B cell (primary cell): ENCODE measurements at regions not wholly inside any gene's neighbourhood (a gene's known extent, or its start where the extent isn't known, plus 50 kb on each side); places are given as distances from the start of the nearest gene placed in this dataset.
"Not testable (repeated sequence)": the region's sequence is repeated elsewhere in the genome, so short reads cannot be mapped to it uniquely, and the experiment has no call there.

Experiments
- ATAC-seq: fragments of 200-7000 bp; cut with Tn5 transposase; one replicate; pipeline ENCODE4 v1.10.0; 2021; ENCODE audit warnings: low read depth, mild to moderate bottlenecking, moderate number of reproducible peaks, moderate library complexity
- CTCF ChIA-PET: fragments of 350-600 bp; sonication (Branson Sonifier 250); formaldehyde crosslinking; loops from one replicate; lab custom pipeline; 2021; ENCODE audit warnings: antibody characterized with exemption, inconsistent platforms; lab: Charles Lee
- POLR2A ChIA-PET: fragments of 350-600 bp; sonication (Branson Sonifier 250); formaldehyde crosslinking; loops from one replicate; lab custom pipeline; 2021; ENCODE audit warnings: antibody characterized with exemption; lab: Charles Lee
- DNase-seq: peaks from one replicate; pipeline ENCODE4 v3.0.0; 2013
- H2AFZ ChIP-seq: 2 replicates; pipeline ENCODE4 v1.6.1; 2012; ENCODE audit warnings: mild to moderate bottlenecking, low read depth, low read length; ENCODE audit not compliant: insufficient read depth, poor library complexity, severe bottlenecking
- H3K27ac ChIP-seq, 2 donors: 1 replicate in 1 of 2; 2 replicates in 1 of 2; pipeline ENCODE4 v1.5.1; 2012 to 2013; ENCODE audit warnings: low read length in 2 of 2, mild to moderate bottlenecking in 2 of 2, moderate library complexity in 1 of 2
- H3K27me3 ChIP-seq, 4 experiments: fragments of 200-600 bp in 1 of 4; sonication (generic) in 1 of 4; replicated peaks in 1 of 4; 1 replicate in 2 of 4; 2 replicates in 2 of 4; pipeline versions ENCODE4 v1.6.1 to v1.7.0; 2013 to 2016; ENCODE audit warnings: low read length in 3 of 4, mild to moderate bottlenecking in 2 of 4, mixed read lengths in 1 of 4, moderate library complexity in 1 of 4; ENCODE audit not compliant: insufficient read depth in 4 of 4, control insufficient read depth in 3 of 4; ENCODE audit errors: control extremely low read depth in 1 of 4
- H3K36me3 ChIP-seq, 2 experiments: replicated peaks in 1 of 2; 1 replicate in 1 of 2; 2 replicates in 1 of 2; pipeline versions ENCODE4 v1.6.1 to v1.7.1; 2013; ENCODE audit warnings: low read length in 1 of 2; ENCODE audit not compliant: insufficient read depth in 2 of 2, control insufficient read depth in 1 of 2; ENCODE audit errors: control extremely low read depth in 1 of 2, extremely low read depth in 1 of 2
- H3K4me1 ChIP-seq, 2 donors: fragments of 200-600 bp in 1 of 2; sonication (generic) in 1 of 2; 1 replicate in 1 of 2; 2 replicates in 1 of 2; pipeline versions ENCODE4 v1.5.1 to v1.6.1; 2013 to 2017; ENCODE audit warnings: low read length in 2 of 2; ENCODE audit not compliant: control insufficient read depth in 2 of 2, insufficient read depth in 2 of 2
- H3K4me2 ChIP-seq: replicated peaks from 2 replicates; pipeline ENCODE3; 2012; ENCODE audit warnings: mild to moderate bottlenecking, low read depth, low read length; ENCODE audit not compliant: poor library complexity, severe bottlenecking
- H3K4me3 ChIP-seq, 5 experiments: fragments of 200-600 bp in 1 of 5; sonication (generic) in 1 of 5; 1 replicate in 3 of 5; 2 replicates in 2 of 5; pipeline versions ENCODE4 v1.5.1 to v1.7.0; 2011 to 2016; ENCODE audit warnings: low read length in 4 of 5, mild to moderate bottlenecking in 4 of 5, low read depth in 2 of 5, control low read depth in 1 of 5, moderate library complexity in 1 of 5; ENCODE audit not compliant: insufficient read depth in 1 of 5; ENCODE audit errors: control extremely low read depth in 1 of 5, extremely low read depth in 1 of 5
- H3K79me2 ChIP-seq: fragments of 200-600 bp; sonication (generic); one replicate; pipeline ENCODE4 v1.6.0; 2016; ENCODE audit warnings: low read length; ENCODE audit not compliant: control insufficient read depth, insufficient read depth
- H3K9ac ChIP-seq: fragments of 200-600 bp; sonication (generic); 2 replicates; pipeline ENCODE4 v1.6.1; 2017; ENCODE audit warnings: mild to moderate bottlenecking, low read length, moderate library complexity
- H3K9me3 ChIP-seq, 3 donors: one replicate each; pipeline versions ENCODE4 v1.6.1 to v1.7.1; 2013; ENCODE audit warnings: low read length in 2 of 3; ENCODE audit not compliant: control insufficient read depth in 2 of 3, insufficient read depth in 1 of 3; ENCODE audit errors: control extremely low read depth in 1 of 3
- H4K20me1 ChIP-seq: 2 replicates; pipeline ENCODE4 v1.6.0; 2012; ENCODE audit warnings: mild to moderate bottlenecking, low read length; ENCODE audit not compliant: insufficient read depth, control insufficient read depth, poor library complexity, severe bottlenecking
- H3K27ac Mint-ChIP-seq: one replicate; pipeline ENCODE4 v1.8.0; 2021; ENCODE audit warnings: mixed read lengths
- H3K27me3 Mint-ChIP-seq: one replicate; pipeline ENCODE4 v1.8.0; 2021; ENCODE audit warnings: mixed read lengths
- H3K4me1 Mint-ChIP-seq: one replicate; pipeline ENCODE4 v1.8.0; 2021; ENCODE audit warnings: mixed read lengths
- H3K4me3 Mint-ChIP-seq: one replicate; pipeline ENCODE4 v1.8.0; 2021; ENCODE audit warnings: mixed read lengths
- H3K9me3 Mint-ChIP-seq: one replicate; pipeline ENCODE4 v1.8.0; 2022; ENCODE audit warnings: mixed read lengths; ENCODE audit not compliant: insufficient read depth
- WGBS: methylation state at CpG from one replicate; pipeline ENCODE4 v1.1.5; 2013; ENCODE audit warnings: missing lambda C conversion rate; ENCODE audit not compliant: insufficient coverage; 5-methylcytosine and 5-hydroxymethylcytosine counted together
- intact Hi-C: fragments of 100-400 bp; cut with micrococcal nuclease; formaldehyde crosslinking; loops from one replicate; pipeline ENCODE4 v1.10.0; 2022

- H3K27me3 ChIP-seq, H3K79me2 ChIP-seq, H3K36me3 ChIP-seq, H3K4me3 ChIP-seq, H4K20me1 ChIP-seq, H3K9me3 Mint-ChIP-seq, H3K9me3 ChIP-seq, POLR2A ChIA-PET, H3K4me3 Mint-ChIP-seq, H3K27ac Mint-ChIP-seq, ATAC-seq, H3K27me3 Mint-ChIP-seq, H3K4me1 ChIP-seq, CTCF ChIA-PET, DNase-seq, intact Hi-C loops, H3K9ac ChIP-seq, H3K4me2 ChIP-seq, H2AFZ ChIP-seq, H3K27ac ChIP-seq: not testable (repeated sequence)
- peaks cover 21% of the 10 kb centered on the region for H3K4me1 Mint-ChIP-seq
These were observed 508.2 kb downstream of the RPIA start for GRCh38 chr2:89199453-89200246.

- H3K4me3 Mint-ChIP-seq, H3K36me3 ChIP-seq, H3K27ac Mint-ChIP-seq, ATAC-seq, H3K4me2 ChIP-seq, H3K9me3 ChIP-seq, H3K79me2 ChIP-seq, H3K27me3 ChIP-seq, H3K27ac ChIP-seq, H2AFZ ChIP-seq, H3K9ac ChIP-seq, H3K4me1 ChIP-seq, H3K27me3 Mint-ChIP-seq, H4K20me1 ChIP-seq, POLR2A ChIA-PET, intact Hi-C loops, DNase-seq, H3K4me3 ChIP-seq, H3K9me3 Mint-ChIP-seq, CTCF ChIA-PET: not testable (repeated sequence)
- peaks cover 19% of the 10 kb centered on the region for H3K4me1 Mint-ChIP-seq
- WGBS: no CpG with 5 or more reads among the region's 4 CpGs
These were observed 508.7 kb downstream of the RPIA start for GRCh38 chr2:89200247-89200527.

- H3K4me2 ChIP-seq, H2AFZ ChIP-seq, H3K4me1 ChIP-seq, H3K27me3 Mint-ChIP-seq, ATAC-seq, H3K4me3 ChIP-seq, H3K9me3 Mint-ChIP-seq, H3K27ac ChIP-seq, POLR2A ChIA-PET, H3K79me2 ChIP-seq, intact Hi-C loops, H3K4me1 Mint-ChIP-seq, DNase-seq, H3K4me3 Mint-ChIP-seq, H3K36me3 ChIP-seq, H3K9ac ChIP-seq, H3K27ac Mint-ChIP-seq, CTCF ChIA-PET, H3K27me3 ChIP-seq, H3K9me3 ChIP-seq, H4K20me1 ChIP-seq: not testable (repeated sequence)
- WGBS: no CpG with 5 or more reads among the region's 1 CpG
These were observed 511.0 kb downstream of the RPIA start for GRCh38 chr2:89202518-89202917.
